Tibial nerve (tissue), 4 donors: ENCODE measurements at regions not wholly inside any gene's neighbourhood (a gene's known extent, or its start where the extent isn't known, plus 50 kb on each side); places are given as distances from the start of the nearest gene placed in this dataset.

Source experiments
- EP300 ChIP-seq, 2 donors: sonication (generic); formaldehyde crosslinking; IDR thresholded peaks; one replicate each; pipeline ENCODE4 v1.6.1; 2017; ENCODE audit warnings: antibody characterized with exemption in 2 of 2, mild to moderate bottlenecking in 1 of 2
- POLR2A ChIP-seq, 2 donors: fragments of 450-650 bp; IDR thresholded peaks; one replicate each; pipeline ENCODE4 v1.6.1; 2017; ENCODE audit warnings: antibody characterized with exemption in 2 of 2, mild to moderate bottlenecking in 2 of 2, moderate library complexity in 2 of 2
- TF ChIP-seq, protein P1 (sequence below), 5 experiments: fragments of 200-600 bp in 3 of 5; fragments of 450-650 bp in 2 of 5; sonication (generic) in 3 of 5; IDR thresholded peaks; one replicate each; pipeline ENCODE4 v1.5.1; 2016 to 2019; ENCODE audit warnings: antibody characterized with exemption in 5 of 5, mild to moderate bottlenecking in 3 of 5, moderate library complexity in 2 of 5

GRCh38 chr6:97412511-97412910, 129.5 kb upstream of the MMS22L start:
- no peak for TF ChIP-seq POLR2A (IDR thresholded peaks at IDR 0.05)
- TF ChIP-seq, protein P1, sequence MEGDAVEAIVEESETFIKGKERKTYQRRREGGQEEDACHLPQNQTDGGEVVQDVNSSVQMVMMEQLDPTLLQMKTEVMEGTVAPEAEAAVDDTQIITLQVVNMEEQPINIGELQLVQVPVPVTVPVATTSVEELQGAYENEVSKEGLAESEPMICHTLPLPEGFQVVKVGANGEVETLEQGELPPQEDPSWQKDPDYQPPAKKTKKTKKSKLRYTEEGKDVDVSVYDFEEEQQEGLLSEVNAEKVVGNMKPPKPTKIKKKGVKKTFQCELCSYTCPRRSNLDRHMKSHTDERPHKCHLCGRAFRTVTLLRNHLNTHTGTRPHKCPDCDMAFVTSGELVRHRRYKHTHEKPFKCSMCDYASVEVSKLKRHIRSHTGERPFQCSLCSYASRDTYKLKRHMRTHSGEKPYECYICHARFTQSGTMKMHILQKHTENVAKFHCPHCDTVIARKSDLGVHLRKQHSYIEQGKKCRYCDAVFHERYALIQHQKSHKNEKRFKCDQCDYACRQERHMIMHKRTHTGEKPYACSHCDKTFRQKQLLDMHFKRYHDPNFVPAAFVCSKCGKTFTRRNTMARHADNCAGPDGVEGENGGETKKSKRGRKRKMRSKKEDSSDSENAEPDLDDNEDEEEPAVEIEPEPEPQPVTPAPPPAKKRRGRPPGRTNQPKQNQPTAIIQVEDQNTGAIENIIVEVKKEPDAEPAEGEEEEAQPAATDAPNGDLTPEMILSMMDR (IDR thresholded peaks at IDR 0.05), result no peak
- no peak for TF ChIP-seq EP300 (IDR thresholded peaks at IDR 0.05)
